NCI-H2029 (cell line): ENCODE measurements at regions not wholly inside any gene's neighbourhood (a gene's known extent, or its start where the extent isn't known, plus 50 kb on each side); places are given as distances from the start of the nearest gene placed in this dataset.
A peak's percentile ranks its signal among the peaks of the same experiment; 100 is the strongest.
"Not testable (repeated sequence)": the region's sequence is repeated elsewhere in the genome, so short reads cannot be mapped to it uniquely, and the experiment has no call there.

ENCODE experiments used
- DNase-seq: peaks from one replicate; lab custom pipeline; 2025; lab: John Stamatoyannopoulos, UW

DNA sequence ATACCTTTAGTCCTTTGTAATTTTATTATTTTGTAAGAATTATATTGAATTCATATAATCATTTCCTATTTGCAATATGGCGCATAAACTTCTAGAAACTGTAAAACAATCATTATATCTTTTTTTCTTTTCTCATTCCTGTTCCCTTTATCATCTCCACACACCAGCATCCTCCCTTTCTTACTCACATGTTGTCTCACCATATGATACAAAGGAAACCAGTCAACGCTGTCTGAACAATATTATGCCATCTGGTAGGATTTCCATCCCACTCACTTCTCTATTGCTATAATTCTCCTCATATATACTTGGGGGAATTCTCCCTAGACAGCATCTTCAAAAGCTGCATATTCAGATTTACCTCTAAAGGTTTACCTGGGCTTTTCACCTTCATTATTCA is 389.8 kb downstream of the NDFIP2 start:
- no peak for DNase-seq

GRCh38 chr13:79870123-79870522 is 389.2 kb downstream of the NDFIP2 start:
- no peak for DNase-seq

GRCh38 chr13:79869326-79869725 is 388.4 kb downstream of the NDFIP2 start:
- DNase-seq = no peak

GRCh38 chr13:79867254-79867653 is 386.3 kb downstream of the NDFIP2 start:
- no peak for DNase-seq

DNA sequence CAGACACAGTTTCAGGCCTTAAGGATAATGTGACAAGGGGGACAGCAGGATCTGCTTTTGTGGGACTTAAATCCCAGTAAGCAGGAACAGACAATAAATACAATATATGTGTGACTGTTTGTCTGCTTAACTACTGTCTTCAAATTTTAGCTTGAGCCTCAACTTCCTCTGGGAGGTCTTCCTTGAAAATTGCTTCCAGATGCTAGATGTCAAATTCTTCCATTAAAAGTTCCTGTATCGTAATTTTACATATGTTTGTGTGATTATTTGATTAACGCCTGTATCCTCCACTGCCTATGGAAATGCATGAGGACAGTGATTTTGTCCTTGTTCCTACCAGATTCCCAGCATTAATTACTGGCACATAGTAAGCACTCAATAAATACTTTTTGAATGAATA is 385.5 kb downstream of the NDFIP2 start:
- DNase-seq = no peak

DNA sequence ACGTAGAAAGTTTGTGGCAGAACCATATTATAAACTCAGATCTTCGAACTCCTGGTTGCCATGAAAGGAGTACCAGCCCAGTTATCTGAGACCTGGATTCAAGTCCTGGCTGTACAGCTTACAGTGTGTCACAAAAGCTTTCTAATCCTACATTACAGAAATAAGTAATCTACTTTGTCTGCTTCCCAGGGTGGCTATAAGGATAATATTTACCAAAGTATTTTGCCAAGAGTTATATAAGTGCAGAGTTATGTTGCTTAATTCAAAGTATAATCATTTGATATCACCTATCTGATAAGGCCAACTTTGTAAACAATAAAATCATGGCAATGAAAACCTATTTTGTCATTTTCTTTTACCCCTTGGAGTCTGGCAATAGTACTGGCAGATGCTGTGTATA is 381.6 kb downstream of the NDFIP2 start:
- DNase-seq = no peak

GRCh38 chr13:79861731-79862130 is 380.8 kb downstream of the NDFIP2 start:
- DNase-seq = no peak

DNA sequence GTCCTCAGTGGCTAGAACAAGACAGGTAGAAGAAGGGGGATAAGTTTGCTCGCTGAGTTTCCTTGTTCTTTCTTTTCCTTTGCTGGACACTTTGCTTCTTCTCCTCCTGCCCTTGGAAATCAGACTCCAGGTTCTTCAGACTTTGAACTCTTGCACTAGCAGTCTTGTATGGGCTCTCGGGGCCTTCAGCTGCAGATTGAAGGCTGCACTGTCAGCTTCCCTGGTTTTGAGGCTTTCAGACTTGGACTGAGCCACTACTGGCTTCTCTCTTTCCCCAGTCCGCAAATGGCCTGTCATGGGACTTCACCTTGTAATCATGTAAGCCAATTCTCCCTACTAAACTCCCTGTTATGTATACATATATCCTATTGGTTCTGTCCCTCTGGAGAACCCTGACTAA is 379.8 kb downstream of the NDFIP2 start:
- DNase-seq = no peak

DNA sequence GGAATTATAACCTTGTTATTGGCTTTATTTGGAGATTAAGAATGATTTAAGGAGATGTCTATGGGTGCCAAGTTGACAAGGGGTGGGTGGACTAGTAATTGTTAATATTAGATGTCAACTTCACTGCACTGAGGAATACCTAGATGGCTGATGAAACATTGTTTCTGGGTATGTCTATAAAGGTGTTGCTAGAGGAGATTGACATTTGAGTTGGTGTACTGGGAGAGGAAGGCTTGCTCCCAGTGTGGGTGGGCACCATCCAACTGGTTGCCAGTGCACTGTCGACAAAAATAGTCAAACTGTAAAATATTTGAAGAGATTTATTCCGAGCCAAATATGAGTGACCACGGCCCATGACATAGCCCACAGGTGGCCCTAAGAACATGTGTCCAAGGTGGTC is 378.8 kb downstream of the NDFIP2 start:
- DNase-seq = no peak

DNA sequence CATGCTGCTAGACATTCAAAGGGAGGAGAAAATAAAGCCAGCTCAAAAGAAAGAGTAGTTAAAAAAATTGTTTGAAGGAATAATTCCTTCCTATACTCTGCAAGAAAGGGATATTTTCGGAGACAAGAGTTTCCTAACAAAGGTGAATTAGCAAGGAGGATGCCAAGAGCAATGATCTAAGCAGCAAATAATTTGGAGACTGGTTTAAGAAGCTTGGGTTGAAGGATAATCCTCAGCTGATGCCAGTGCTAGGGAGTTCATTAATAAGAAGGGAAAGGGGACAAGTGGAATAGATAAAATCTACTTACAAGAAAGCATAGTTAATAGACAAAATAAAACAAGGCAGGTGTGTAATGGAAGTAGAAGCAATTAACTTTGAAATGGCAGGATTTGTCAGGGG is 372.3 kb downstream of the NDFIP2 start:
- no peak for DNase-seq

DNA sequence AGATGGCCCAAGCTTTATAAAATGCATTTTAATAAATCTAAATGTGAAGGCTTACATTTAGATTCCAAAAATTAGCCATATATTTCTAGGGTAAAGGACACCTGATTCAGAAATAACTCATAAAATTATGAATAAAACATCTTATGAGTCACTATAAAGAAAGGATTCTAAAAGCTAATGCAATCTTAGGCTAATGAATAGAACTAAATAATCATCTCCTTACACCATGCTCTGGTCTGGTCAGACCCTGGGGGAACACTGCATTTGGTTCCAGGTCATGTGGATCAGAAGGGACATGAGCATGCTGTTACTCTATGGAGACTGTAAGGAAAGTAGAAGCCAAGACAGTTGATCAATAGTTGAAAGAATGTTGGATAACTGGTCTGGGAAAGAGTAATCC is 370.4 kb downstream of the NDFIP2 start:
- DNase-seq = no peak

DNA sequence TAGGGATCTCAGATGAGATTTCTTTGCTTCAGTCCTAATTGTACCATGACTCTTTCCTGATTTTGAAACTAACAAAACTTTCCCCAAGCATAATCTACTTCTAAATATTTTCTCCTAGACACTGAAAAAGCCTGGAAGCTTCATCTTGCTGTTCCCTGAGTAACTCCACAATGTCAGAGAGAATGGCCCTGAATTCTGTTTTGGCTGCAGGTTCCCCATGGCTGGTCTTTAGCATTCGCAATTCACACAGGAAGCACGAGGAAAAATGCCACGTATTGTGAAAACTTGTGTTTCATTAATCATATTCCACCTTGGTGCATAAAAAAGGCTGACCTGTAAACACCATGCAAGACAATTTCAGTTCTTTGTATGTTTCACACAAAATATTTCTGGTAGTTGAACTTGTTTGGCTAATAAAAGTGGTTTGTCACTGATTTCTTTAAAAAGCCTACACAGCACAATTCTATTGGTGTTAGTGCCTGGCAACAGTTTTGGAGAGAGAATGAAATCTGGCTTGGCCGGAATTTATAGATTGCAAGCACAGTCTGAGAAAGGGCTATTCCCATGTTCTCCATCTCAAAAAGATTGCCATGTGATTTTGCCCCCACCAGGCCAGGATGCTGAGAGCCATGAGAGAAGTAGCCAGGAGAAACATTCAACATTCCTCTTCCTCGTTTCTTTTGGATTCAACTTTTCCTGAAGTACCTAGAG is 367.1 kb downstream of the NDFIP2 start:
- no peak for DNase-seq

DNA sequence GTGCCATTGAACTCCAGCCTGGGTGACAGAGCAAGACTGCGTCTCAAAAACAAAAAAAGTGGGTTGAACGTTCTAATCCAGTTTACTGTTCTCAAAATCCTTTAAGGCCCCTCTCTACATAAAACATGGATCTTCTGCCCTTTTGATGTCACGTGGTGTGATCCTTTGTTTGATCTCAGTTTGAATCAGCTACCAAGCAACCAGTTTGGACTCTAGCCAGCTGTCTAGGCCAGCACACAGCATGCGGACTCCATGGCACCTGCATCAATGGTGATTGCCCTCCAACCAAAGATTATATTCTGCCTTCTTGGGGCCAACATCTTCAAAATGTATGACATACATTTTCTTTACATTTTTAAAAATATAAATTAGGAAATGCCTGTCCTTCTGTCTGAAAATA is 365.4 kb downstream of the NDFIP2 start:
- DNase-seq = peak; percentile 13

DNA sequence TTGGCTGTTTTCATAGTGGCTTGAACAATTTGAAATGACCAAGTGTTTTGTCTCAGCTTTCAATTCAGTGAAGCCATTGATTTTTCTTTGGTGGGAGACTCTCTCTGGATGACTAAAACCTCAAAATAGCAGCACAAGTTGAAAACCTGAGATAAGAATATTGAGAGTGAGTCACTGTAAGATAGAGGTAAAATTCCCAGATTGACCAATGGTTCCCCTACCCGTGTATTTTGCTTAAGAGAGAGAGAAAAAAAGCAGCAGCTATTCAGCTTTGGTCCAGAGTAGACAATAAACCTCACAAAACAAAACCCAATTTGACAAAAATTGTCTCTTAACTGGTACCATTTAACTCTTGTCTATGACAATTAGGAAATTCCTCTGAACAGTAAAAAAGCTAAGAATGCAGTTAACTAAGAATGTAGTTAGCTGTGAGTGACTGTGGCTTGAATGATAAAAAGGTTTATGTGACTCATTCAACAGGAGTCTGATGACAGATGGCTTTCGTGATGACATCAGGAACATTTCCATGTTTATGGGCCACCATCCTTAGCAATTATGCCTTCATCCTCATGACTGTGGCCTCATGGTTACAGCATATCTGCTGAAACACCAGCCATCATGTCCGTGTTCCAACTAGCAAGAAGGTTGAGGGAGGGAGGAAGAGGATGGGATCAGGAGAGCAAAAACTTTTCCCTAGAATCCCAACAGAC is 356.9 kb downstream of the NDFIP2 start:
- DNase-seq = no peak

DNA sequence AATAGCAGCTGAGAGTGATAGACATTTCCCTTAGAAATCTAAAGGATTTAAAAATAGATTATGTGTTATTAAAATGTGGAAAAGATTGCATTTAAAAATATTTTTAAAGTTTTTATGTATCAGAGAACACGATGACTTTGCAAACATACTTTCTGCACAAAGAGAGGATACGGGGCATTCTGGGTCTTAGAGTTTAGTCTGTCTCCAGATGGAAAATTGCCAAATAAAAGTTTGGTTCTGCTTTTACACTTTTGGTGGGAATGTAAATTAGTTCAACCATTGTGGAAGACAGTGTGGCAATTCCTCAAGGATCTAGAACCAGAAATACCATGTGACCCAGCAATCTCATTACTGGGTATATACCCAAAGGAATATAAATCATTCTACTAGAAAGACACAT is 355.2 kb downstream of the NDFIP2 start:
- not testable (repeated sequence) for DNase-seq

GRCh38 chr13:79834876-79835275 is 353.9 kb downstream of the NDFIP2 start:
- DNase-seq = no peak

GRCh38 chr13:79833991-79834390 is 353.0 kb downstream of the NDFIP2 start:
- DNase-seq = no peak

GRCh38 chr13:79831556-79831955 is 350.6 kb downstream of the NDFIP2 start:
- DNase-seq = no peak

DNA sequence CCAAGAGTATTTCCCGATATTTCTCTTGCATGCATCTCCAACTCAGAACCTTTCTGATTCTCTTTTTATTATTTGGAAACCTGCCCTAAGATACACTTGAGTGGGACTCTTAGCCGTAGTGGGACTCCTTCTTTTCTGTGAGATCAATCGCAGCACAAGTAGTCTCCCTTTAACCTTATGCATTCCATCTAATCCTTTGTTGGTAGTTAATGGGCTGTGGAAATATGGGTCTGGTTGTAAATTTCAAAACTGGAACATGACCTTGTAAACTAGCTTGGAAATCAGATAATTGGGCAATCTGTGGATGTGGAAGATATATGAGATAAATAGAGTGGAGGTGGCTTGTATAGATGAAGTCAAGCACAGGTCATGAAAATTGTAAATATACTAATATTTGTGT is 350.0 kb downstream of the NDFIP2 start:
- DNase-seq = no peak

GRCh38 chr13:79830426-79830825 is 349.5 kb downstream of the NDFIP2 start:
- no peak for DNase-seq

DNA sequence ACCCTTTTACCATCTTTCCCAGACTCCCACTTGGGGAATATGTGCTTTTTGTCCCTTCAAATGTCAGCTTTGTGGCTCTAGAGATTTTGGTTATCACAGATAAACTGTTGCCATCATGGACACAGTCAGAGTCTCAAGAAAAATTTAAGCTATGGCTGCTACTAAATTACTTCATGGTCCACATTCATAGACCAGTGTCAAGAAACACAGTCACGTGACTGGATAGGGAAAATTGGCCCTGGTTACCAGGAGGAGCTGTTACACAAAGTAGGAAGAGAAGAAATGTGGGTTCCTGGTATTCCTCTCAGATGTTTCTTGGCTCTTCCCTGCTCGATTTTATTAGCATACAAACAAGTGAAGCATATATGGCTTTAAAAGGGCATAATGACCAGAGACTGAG is 348.9 kb downstream of the NDFIP2 start:
- DNase-seq = no peak

GRCh38 chr13:79825959-79826358 is 345.0 kb downstream of the NDFIP2 start:
- DNase-seq = no peak

GRCh38 chr13:79815041-79815440 is 334.1 kb downstream of the NDFIP2 start:
- DNase-seq = no peak
